NB4 (cell line): ENCODE measurements at regions not wholly inside any gene's neighbourhood (a gene's known extent, or its start where the extent isn't known, plus 50 kb on each side); places are given as distances from the start of the nearest gene placed in this dataset.
A peak's percentile ranks its signal among the peaks of the same experiment; 100 is the strongest.

Source experiments
- DNase-seq: peaks from one replicate; pipeline ENCODE4 v3.0.0; 2010; ENCODE audit warnings: low read depth
- H3K4me3 ChIP-seq: one replicate; pipeline ENCODE4 v1.5.1; 2011; ENCODE audit warnings: mild to moderate bottlenecking, low read depth, low read length, moderate library complexity
- MYC ChIP-seq: IDR thresholded peaks from 2 replicates; pipeline ENCODE4 v1.6.1; 2011; ENCODE audit warnings: low read depth, low read length
- POLR2A ChIP-seq: IDR thresholded peaks from 2 replicates; pipeline ENCODE4 v1.6.1; 2011; ENCODE audit warnings: mild to moderate bottlenecking; ENCODE audit not compliant: insufficient read length; ENCODE audit errors: extremely low read depth
- TF ChIP-seq, protein P1 (sequence below): IDR thresholded peaks from 2 replicates; pipeline ENCODE4 v1.6.1; 2011; ENCODE audit warnings: low read depth, low read length
- TF ChIP-seq, protein P2 (sequence below): IDR thresholded peaks from one replicate; pipeline ENCODE4 v1.5.1; 2012; ENCODE audit warnings: low read depth, low read length

DNA sequence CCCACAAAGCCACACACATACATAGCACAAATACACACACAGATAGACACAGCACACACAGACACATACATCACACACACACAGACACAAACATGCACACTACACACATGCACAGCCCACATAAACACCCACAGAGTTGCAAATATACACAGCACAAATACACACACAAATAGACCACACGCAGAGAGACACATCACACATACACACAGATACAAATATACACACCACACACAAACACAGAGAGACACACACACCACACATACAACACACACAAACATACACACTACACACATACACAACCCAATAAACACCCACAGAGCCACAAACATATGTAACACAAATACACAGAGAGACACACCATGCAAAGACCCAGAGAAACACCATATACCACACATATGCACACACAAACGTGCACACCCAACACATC, 154.9 kb downstream of the GLUL start:
- TF ChIP-seq, protein P1, sequence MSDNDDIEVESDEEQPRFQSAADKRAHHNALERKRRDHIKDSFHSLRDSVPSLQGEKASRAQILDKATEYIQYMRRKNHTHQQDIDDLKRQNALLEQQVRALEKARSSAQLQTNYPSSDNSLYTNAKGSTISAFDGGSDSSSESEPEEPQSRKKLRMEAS = no peak
- TF ChIP-seq, protein P2, sequence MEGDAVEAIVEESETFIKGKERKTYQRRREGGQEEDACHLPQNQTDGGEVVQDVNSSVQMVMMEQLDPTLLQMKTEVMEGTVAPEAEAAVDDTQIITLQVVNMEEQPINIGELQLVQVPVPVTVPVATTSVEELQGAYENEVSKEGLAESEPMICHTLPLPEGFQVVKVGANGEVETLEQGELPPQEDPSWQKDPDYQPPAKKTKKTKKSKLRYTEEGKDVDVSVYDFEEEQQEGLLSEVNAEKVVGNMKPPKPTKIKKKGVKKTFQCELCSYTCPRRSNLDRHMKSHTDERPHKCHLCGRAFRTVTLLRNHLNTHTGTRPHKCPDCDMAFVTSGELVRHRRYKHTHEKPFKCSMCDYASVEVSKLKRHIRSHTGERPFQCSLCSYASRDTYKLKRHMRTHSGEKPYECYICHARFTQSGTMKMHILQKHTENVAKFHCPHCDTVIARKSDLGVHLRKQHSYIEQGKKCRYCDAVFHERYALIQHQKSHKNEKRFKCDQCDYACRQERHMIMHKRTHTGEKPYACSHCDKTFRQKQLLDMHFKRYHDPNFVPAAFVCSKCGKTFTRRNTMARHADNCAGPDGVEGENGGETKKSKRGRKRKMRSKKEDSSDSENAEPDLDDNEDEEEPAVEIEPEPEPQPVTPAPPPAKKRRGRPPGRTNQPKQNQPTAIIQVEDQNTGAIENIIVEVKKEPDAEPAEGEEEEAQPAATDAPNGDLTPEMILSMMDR = no peak
- TF ChIP-seq MYC = no peak
- TF ChIP-seq POLR2A = no peak
- H3K4me3 ChIP-seq = no peak overlapping the region
- DNase-seq = no peak

DNA sequence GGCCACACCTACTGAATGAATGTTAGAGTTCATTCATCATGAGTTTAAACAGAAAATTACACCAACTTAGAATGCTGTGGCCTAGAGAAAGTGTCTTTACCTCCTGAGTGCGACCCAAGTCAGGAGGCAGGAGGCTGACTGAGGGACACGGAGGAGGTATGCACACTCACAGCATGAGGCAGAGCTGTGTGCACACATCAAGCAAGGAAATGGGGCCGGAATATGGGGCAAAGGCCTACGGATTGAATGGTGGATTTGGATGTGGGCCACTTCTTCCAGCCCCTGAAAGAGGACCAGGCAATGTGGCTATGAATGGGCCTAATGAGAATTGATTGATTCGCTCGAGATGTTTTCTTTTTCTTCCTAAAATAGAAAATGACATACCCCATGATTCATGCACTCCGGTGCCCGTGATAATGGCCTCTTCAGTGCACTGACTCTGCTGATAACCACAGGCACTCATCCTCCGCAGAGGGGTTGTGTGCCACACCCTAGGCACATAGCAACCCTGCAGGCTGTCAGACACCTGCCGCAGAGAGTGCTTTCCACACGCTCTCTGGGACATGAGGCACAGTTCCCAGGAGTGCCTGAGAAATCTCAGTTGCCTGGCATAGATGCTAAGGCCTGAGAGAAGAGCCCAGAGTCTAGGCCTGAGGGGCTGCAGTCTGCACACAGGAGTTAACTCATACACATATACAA, 155.5 kb downstream of the GLUL start:
- peak; percentile 22 for DNase-seq
- TF ChIP-seq, protein P1 = no peak
- TF ChIP-seq MYC = no peak
- TF ChIP-seq, protein P2 = no peak
- no peak for TF ChIP-seq POLR2A

DNA sequence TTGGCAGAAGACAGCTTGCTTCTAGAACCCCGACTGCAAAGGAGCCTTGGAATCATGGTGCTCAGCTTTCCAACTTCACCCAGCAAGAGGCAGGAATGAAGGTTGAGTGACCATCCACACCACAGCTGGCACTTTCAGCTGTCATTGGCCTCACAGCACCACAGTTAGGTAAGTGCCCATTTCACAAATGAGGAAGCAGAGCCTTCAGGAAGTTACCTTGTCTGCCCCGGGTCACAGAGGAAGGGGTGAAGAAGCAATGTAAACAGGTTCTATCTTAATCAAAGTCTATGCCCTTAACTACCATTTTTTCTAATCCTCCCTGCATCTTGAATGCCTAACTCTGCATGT, 156.0 kb downstream of the GLUL start:
- peak; percentile 26 for DNase-seq
- H3K4me3 ChIP-seq = no peak overlapping the region
- TF ChIP-seq MYC = no peak
- no peak for TF ChIP-seq POLR2A
- TF ChIP-seq, protein P2 = no peak
- TF ChIP-seq, protein P1 = no peak

More for the DNA sequence above, 155.5 kb downstream of the GLUL start:
- H3K4me3 ChIP-seq = no peak overlapping the region

DNA sequence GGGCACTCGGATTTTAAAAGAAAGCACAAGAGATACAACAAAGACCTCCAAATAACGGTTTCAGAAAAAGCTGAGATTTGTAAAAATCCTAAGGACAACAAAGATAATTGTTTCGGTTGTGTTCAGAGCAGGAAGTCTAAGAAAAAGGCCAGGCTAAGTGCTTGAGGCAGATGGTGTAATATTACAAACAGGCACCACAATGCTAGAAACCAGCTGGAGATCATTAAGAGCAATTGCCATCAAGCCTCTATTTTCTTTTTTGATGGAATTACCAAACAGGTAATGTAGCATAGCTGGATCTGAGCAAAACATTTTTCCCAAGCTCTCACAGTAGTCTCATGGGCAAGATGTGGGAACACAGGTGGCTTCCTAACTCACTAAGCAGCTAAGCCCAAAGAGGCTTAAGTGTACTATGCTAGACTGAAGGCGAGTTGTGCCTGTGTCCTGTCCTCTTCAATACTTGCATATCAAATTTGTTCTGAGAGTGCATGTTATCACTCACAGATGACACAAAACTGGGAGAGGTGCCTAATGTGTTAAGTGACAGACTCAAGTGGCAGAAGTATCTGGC, 161.6 kb downstream of the GLUL start:
- no peak for DNase-seq
- TF ChIP-seq, protein P2 = no peak
- TF ChIP-seq POLR2A (no peak), MYC (no peak)
- TF ChIP-seq, protein P1 = no peak

GRCh38 chr1:182229451-182229850, 162.1 kb downstream of the GLUL start:
- DNase-seq = no peak
- no peak for TF ChIP-seq MYC
- TF ChIP-seq, protein P2 = no peak
- no peak overlapping the region for H3K4me3 ChIP-seq

More for the DNA sequence above, 161.6 kb downstream of the GLUL start:
- H3K4me3 ChIP-seq = no peak overlapping the region
